Fibroblast of lung (primary cell): ENCODE measurements at regions not wholly inside any gene's neighbourhood (a gene's known extent, or its start where the extent isn't known, plus 50 kb on each side); places are given as distances from the start of the nearest gene placed in this dataset.
A peak's percentile ranks its signal among the peaks of the same experiment; 100 is the strongest.

Experiments used
- DNase-seq, 2 donors: peaks; one replicate each; pipeline versions ENCODE4 v3.0.0 to v3.0.0-alpha.2; 2010; ENCODE audit warnings: low read depth in 2 of 2
- H2AFZ ChIP-seq: 2 replicates; pipeline ENCODE4 v1.5.1; 2012; ENCODE audit warnings: low read length, control low read depth, inconsistent platforms
- H3K27ac ChIP-seq: 2 replicates; pipeline ENCODE4 v1.5.1; 2011; ENCODE audit warnings: low read length, control low read depth; ENCODE audit not compliant: insufficient read depth
- H3K27me3 ChIP-seq: 2 replicates; pipeline ENCODE4 v1.5.1; 2011; ENCODE audit warnings: mild to moderate bottlenecking, low read length; ENCODE audit not compliant: control insufficient read depth, insufficient read depth
- H3K36me3 ChIP-seq: 2 replicates; pipeline ENCODE4 v1.5.1; 2011; ENCODE audit warnings: low read length; ENCODE audit not compliant: control insufficient read depth, insufficient read depth
- H3K4me1 ChIP-seq: 2 replicates; pipeline ENCODE4 v1.5.1; 2011; ENCODE audit warnings: low read length; ENCODE audit not compliant: control insufficient read depth, insufficient read depth; ENCODE audit errors: extremely low read depth
- H3K4me2 ChIP-seq: 2 replicates; pipeline ENCODE4 v1.5.1; 2011; ENCODE audit warnings: low read length, control low read depth; ENCODE audit not compliant: insufficient read depth; ENCODE audit errors: extremely low read depth
- H3K4me3 ChIP-seq, 4 experiments: fragments of 200-600 bp in 1 of 4; sonication (generic) in 1 of 4; replicated peaks in 1 of 4; 2 replicates each; pipeline ENCODE4 v1.5.1; 2011 to 2016; ENCODE audit warnings: low read length in 4 of 4, low read depth in 3 of 4, mild to moderate bottlenecking in 3 of 4, control low read depth in 2 of 4, inconsistent platforms in 1 of 4, mixed read lengths in 1 of 4; ENCODE audit not compliant: insufficient read depth in 1 of 4; ENCODE audit errors: control extremely low read depth in 1 of 4
- H3K79me2 ChIP-seq: 2 replicates; pipeline ENCODE4 v1.5.1; 2012; ENCODE audit warnings: mild to moderate bottlenecking, low read length, inconsistent platforms; ENCODE audit not compliant: control insufficient read depth, insufficient read depth
- H3K9ac ChIP-seq: 2 replicates; pipeline ENCODE4 v1.5.1; 2011; ENCODE audit warnings: mild to moderate bottlenecking, low read length, control low read depth; ENCODE audit not compliant: insufficient read depth
- H3K9me3 ChIP-seq: 2 replicates; pipeline ENCODE4 v1.5.1; 2012; ENCODE audit warnings: low read depth, low read length; ENCODE audit not compliant: control insufficient read depth, insufficient read depth
- H4K20me1 ChIP-seq: 2 replicates; pipeline ENCODE4 v1.5.1; 2011; ENCODE audit warnings: low read length; ENCODE audit not compliant: control insufficient read depth, insufficient read depth; ENCODE audit errors: extremely low read depth
- EZH2 ChIP-seq: IDR thresholded peaks from 2 replicates; pipeline ENCODE4 v1.5.1; 2012; ENCODE audit warnings: low read length, control low read depth, mild to moderate bottlenecking; ENCODE audit errors: missing control alignments
- TF ChIP-seq, protein P1 (sequence below), 2 donors: IDR thresholded peaks in 1 of 2; conservative IDR thresholded peaks in 1 of 2; 1 replicate in 1 of 2; 2 replicates in 1 of 2; pipeline ENCODE4 v1.5.1; 2011 to 2012; ENCODE audit warnings: low read length in 2 of 2, control low read depth in 1 of 2, inconsistent platforms in 1 of 2, low read depth in 1 of 2, mild to moderate bottlenecking in 1 of 2

DNA sequence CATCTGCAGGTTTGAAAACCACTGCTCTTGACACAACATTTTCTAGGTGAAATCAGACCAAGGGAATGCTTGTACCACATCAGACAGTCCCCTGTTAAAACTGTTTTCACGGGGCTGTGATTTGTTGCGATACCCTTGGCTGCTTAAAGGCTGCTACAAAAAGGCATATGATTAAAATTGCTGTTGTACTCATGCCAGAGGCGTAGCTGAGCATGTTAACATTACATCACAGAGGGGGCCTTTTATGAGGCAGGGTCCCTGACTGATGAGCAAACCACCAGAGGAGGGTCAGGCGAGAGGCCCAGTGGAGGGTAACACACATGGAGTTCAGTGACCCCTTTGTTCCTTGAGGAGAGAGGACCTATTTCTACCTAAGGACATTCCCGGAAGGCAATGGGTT is 70.4 kb upstream of the CDYL start:
- Histone ChIP-seq H3K4me2 (no peak overlapping the region), H3K27me3 (no peaks in the 10 kb centered on the region), H3K79me2 (no peaks in the 10 kb centered on the region), H3K4me3 (no peak overlapping the region), H3K9me3 (no peaks in the 10 kb centered on the region), H3K4me1 (no peaks in the 10 kb centered on the region), H3K36me3 (no peaks in the 10 kb centered on the region), H2AFZ (no peak overlapping the region), H3K27ac (no peak overlapping the region), H4K20me1 (no peaks in the 10 kb centered on the region), H3K9ac (no peak overlapping the region)
- TF ChIP-seq, protein P1, sequence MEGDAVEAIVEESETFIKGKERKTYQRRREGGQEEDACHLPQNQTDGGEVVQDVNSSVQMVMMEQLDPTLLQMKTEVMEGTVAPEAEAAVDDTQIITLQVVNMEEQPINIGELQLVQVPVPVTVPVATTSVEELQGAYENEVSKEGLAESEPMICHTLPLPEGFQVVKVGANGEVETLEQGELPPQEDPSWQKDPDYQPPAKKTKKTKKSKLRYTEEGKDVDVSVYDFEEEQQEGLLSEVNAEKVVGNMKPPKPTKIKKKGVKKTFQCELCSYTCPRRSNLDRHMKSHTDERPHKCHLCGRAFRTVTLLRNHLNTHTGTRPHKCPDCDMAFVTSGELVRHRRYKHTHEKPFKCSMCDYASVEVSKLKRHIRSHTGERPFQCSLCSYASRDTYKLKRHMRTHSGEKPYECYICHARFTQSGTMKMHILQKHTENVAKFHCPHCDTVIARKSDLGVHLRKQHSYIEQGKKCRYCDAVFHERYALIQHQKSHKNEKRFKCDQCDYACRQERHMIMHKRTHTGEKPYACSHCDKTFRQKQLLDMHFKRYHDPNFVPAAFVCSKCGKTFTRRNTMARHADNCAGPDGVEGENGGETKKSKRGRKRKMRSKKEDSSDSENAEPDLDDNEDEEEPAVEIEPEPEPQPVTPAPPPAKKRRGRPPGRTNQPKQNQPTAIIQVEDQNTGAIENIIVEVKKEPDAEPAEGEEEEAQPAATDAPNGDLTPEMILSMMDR (conservative IDR thresholded peaks at IDR 0.05 in 1 of 2, IDR thresholded peaks at IDR 0.05 in 1 of 2; ENCODE audit: low read depth in 1 of 2, low read length in 2 of 2), result no peak
- no peak for TF ChIP-seq EZH2
- no peak for DNase-seq

DNA sequence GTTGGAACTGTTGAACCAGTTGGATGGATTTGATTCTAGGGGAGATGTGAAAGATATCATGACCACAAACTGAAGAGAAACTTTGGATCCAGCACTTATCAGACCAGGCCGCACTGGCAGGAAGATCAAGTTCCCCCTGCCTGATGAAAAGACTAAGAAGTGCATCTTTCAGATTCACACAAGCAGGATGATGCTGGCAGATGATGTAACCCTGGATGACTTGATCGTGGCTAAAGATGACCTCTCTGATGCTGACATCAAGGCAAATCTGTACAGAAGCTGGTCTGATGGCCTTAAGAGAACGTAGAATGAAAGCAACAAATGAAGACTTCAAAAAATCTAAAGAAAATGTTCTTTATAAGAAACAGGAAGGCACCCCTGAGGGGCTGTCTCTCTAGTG is 72.8 kb upstream of the CDYL start:
- Histone ChIP-seq H3K9me3 (no peaks in the 10 kb centered on the region), H2AFZ (no peak overlapping the region), H3K9ac (no peak overlapping the region), H4K20me1 (no peaks in the 10 kb centered on the region), H3K36me3 (no peaks in the 10 kb centered on the region), H3K27me3 (no peaks in the 10 kb centered on the region), H3K4me1 (no peaks in the 10 kb centered on the region), H3K79me2 (no peaks in the 10 kb centered on the region), H3K4me3 (no peak overlapping the region), H3K4me2 (no peak overlapping the region), H3K27ac (no peak overlapping the region)
- TF ChIP-seq, protein P1 (conservative IDR thresholded peaks at IDR 0.05 in 1 of 2, IDR thresholded peaks at IDR 0.05 in 1 of 2; ENCODE audit: low read depth in 1 of 2, low read length in 2 of 2), result no peak
- TF ChIP-seq EZH2, result no peak
- DNase-seq, result no peak

DNA sequence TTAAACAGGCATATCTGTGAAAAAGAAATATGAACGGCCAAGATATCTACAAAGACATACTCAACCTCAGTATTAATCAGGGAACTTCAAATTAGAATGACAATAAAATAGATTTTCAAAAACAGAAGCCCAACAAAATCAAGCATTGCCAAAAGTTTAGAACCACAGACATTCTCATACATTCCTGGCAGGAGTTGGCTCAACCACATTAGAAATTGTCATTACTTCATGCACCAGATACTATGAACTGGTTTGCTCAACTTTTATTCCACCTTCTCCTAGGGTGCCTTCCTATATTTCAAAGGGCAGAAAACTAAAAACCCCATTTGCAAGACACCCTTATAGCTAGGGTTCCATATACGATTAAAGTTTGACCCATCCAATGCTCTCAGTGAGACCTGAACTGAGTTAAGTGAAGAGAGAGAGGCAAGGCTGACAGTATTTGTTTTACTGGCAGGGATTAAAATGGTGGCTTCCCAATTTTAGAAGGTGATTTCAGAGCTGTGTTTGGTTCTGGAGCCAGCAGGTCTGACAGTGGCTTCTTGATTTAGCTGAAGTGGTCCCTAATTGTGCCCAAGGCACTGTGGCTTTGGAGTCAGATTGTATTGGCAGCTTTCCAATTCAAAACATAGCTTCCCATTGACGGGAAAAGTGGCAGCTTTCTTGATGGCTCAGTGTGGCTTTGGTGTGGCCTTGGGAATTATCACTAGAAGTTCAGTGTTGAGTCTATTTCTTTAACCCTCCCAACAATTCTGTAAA is 77.1 kb upstream of the CDYL start:
- H2AFZ ChIP-seq, result no peak overlapping the region

More for the DNA sequence above, 77.1 kb upstream of the CDYL start:
- Histone ChIP-seq H3K9ac (no peak overlapping the region), H3K4me1 (no peaks in the 10 kb centered on the region), H3K27ac (no peak overlapping the region), H3K36me3 (no peaks in the 10 kb centered on the region), H3K4me2 (no peak overlapping the region), H4K20me1 (no peaks in the 10 kb centered on the region), H3K79me2 (no peaks in the 10 kb centered on the region), H3K27me3 (no peaks in the 10 kb centered on the region), H3K9me3 (no peaks in the 10 kb centered on the region), H3K4me3 (no peak overlapping the region)
- DNase-seq, result peak in 1 of 2 donors; percentile 59
- TF ChIP-seq, protein P1 (conservative IDR thresholded peaks at IDR 0.05 in 1 of 2, IDR thresholded peaks at IDR 0.05 in 1 of 2; ENCODE audit: low read depth in 1 of 2, low read length in 2 of 2), result no peak
- no peak for TF ChIP-seq EZH2
